Panc1 (cell line): ENCODE measurements at regions not wholly inside any gene's neighbourhood (a gene's known extent, or its start where the extent isn't known, plus 50 kb on each side); places are given as distances from the start of the nearest gene placed in this dataset.

Source experiments
- ATAC-seq: fragments of 200-7000 bp; cut with Tn5 transposase; 2 replicates; pipeline ENCODE4 v1.9.1; 2020; ENCODE audit warnings: mild to moderate bottlenecking, moderate library complexity
- BruUV-seq: library from RNA; stranded (reverse); fragments of 400-500 nt; replicated peaks from 2 replicates; lab custom pipeline; 2021; lab: Mats Ljungman, UMichigan
- CTCF ChIA-PET: fragments of 300-600 bp; sonication (Branson Sonifier 250); formaldehyde crosslinking; loops from one replicate; lab custom pipeline; 2022; ENCODE audit warnings: antibody characterized with exemption; lab: Charles Lee
- POLR2A ChIA-PET: fragments of 300-600 bp; sonication (Branson Sonifier 250); formaldehyde crosslinking; loops from one replicate; lab custom pipeline; 2022; ENCODE audit warnings: antibody characterized with exemption; lab: Charles Lee
- DNase-seq: peaks from one replicate; pipeline ENCODE4 v3.0.0-alpha.2; 2010; ENCODE audit warnings: low read depth, low spot score
- H3K27ac ChIP-seq: 2 replicates; pipeline ENCODE4 v1.5.1; 2011; ENCODE audit warnings: mild to moderate bottlenecking, low read length, inconsistent platforms
- H3K27me3 ChIP-seq: fragments of 200-500 bp; sonication (Bioruptor generic); 2 replicates; pipeline ENCODE4 v1.6.0; 2014; ENCODE audit warnings: low read length, inconsistent platforms; ENCODE audit not compliant: control insufficient read depth, insufficient read depth
- H3K36me3 ChIP-seq: fragments of 200-500 bp; sonication (Bioruptor generic); 2 replicates; pipeline ENCODE4 v1.5.1; 2014; ENCODE audit warnings: inconsistent platforms, mild to moderate bottlenecking, low read length, moderate library complexity; ENCODE audit not compliant: control insufficient read depth, insufficient read depth
- H3K4me1 ChIP-seq: 2 replicates; pipeline ENCODE4 v1.5.1; 2011; ENCODE audit warnings: inconsistent platforms, mild to moderate bottlenecking, low read length, moderate library complexity; ENCODE audit not compliant: control insufficient read depth, insufficient read depth
- H3K4me3 ChIP-seq, 2 experiments: 2 replicates each; pipeline ENCODE4 v1.5.1; 2011 to 2012; ENCODE audit warnings: low read depth in 2 of 2, low read length in 2 of 2, mild to moderate bottlenecking in 2 of 2, inconsistent platforms in 1 of 2, moderate library complexity in 1 of 2
- H3K9me3 ChIP-seq: fragments of 200-500 bp; sonication (Bioruptor generic); 2 replicates; pipeline ENCODE4 v1.5.1; 2014; ENCODE audit warnings: low read depth, mild to moderate bottlenecking, inconsistent platforms, low read length, moderate library complexity; ENCODE audit not compliant: control insufficient read depth, insufficient read depth
- POLR2AphosphoS5 ChIP-seq: IDR thresholded peaks from 2 replicates; pipeline ENCODE4 v1.6.1; 2012; ENCODE audit warnings: mild to moderate bottlenecking, low read depth, low read length, moderate library complexity
- SIN3A ChIP-seq: IDR thresholded peaks from 2 replicates; pipeline ENCODE4 v1.6.1; 2012; ENCODE audit warnings: low read depth, mild to moderate bottlenecking, low read length, moderate library complexity, borderline replicate concordance; ENCODE audit not compliant: insufficient read depth
- TCF7L2 ChIP-seq: IDR thresholded peaks from 2 replicates; pipeline ENCODE4 v1.6.1; 2011; ENCODE audit warnings: mild to moderate bottlenecking, low read depth, low read length, inconsistent platforms
- in situ Hi-C: cut with HindIII; loops from 2 replicates; pipeline ENCODE4 v1.10.0; 2016; ENCODE audit warnings: low sequenced_read_pairs, low pct_unique_long_range_greater_than_20kb
- intact Hi-C: fragments of 100-400 bp; cut with micrococcal nuclease; formaldehyde crosslinking; loops from one replicate; pipeline ENCODE4 v1.10.0; 2022; ENCODE audit not compliant: unreplicated experiment
- TF ChIP-seq, protein P1 (sequence below), 2 experiments: IDR thresholded peaks; 2 replicates each; pipeline ENCODE4 v1.6.1; 2011 to 2012; ENCODE audit warnings: low read depth in 2 of 2, control low read depth in 1 of 2, low read length in 1 of 2, mild to moderate bottlenecking in 1 of 2, moderate library complexity in 1 of 2; ENCODE audit not compliant: insufficient read depth in 1 of 2
- TF ChIP-seq, protein P2 (sequence below): fragments of 450-650 bp; IDR thresholded peaks from 2 replicates; pipeline ENCODE4 v1.5.1; 2017; ENCODE audit warnings: mild to moderate bottlenecking

DNA sequence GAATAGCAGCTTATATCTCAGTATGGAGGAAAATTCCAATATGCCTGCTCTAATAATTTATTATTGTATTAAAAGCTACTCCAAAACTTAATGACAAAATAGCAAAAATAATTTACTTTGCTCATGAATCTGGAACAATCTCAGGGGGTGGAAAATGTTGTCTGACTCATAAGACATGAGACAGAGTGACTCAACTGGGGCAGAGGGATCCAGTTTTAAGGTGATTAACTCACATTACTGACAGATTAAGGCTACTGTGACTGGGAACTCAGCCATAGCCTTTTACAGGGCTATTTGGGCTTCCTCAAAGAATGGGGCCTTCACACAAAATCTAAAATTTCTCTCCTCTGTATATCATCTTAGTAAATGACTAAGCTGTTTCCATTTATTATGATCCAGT is 1172.9 kb downstream of the CDH12 start:
- POLR2A ChIA-PET: no interaction called here
- H3K9me3 ChIP-seq: no peaks in the 10 kb centered on the region
- no peaks in the 10 kb centered on the region for H3K36me3 ChIP-seq
- intact Hi-C loops: no loop called here
- H3K4me3 ChIP-seq: no peak overlapping the region
- ATAC-seq (no peak), DNase-seq (no peak)
- BruUV-seq: no TSS peak
- no peaks in the 10 kb centered on the region for H3K4me1 ChIP-seq
- no peak overlapping the region for H3K27ac ChIP-seq
- CTCF ChIA-PET: no interaction called here
- in situ Hi-C loops: no loop called here
- TF ChIP-seq, protein P1, sequence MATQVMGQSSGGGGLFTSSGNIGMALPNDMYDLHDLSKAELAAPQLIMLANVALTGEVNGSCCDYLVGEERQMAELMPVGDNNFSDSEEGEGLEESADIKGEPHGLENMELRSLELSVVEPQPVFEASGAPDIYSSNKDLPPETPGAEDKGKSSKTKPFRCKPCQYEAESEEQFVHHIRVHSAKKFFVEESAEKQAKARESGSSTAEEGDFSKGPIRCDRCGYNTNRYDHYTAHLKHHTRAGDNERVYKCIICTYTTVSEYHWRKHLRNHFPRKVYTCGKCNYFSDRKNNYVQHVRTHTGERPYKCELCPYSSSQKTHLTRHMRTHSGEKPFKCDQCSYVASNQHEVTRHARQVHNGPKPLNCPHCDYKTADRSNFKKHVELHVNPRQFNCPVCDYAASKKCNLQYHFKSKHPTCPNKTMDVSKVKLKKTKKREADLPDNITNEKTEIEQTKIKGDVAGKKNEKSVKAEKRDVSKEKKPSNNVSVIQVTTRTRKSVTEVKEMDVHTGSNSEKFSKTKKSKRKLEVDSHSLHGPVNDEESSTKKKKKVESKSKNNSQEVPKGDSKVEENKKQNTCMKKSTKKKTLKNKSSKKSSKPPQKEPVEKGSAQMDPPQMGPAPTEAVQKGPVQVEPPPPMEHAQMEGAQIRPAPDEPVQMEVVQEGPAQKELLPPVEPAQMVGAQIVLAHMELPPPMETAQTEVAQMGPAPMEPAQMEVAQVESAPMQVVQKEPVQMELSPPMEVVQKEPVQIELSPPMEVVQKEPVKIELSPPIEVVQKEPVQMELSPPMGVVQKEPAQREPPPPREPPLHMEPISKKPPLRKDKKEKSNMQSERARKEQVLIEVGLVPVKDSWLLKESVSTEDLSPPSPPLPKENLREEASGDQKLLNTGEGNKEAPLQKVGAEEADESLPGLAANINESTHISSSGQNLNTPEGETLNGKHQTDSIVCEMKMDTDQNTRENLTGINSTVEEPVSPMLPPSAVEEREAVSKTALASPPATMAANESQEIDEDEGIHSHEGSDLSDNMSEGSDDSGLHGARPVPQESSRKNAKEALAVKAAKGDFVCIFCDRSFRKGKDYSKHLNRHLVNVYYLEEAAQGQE (IDR thresholded peaks at IDR 0.05; ENCODE audit: insufficient read depth in 1 of 2, low read depth in 2 of 2, low read length in 1 of 2): no peak
- TF ChIP-seq TCF7L2: no peak
- no peak for TF ChIP-seq SIN3A
- TF ChIP-seq, protein P2, sequence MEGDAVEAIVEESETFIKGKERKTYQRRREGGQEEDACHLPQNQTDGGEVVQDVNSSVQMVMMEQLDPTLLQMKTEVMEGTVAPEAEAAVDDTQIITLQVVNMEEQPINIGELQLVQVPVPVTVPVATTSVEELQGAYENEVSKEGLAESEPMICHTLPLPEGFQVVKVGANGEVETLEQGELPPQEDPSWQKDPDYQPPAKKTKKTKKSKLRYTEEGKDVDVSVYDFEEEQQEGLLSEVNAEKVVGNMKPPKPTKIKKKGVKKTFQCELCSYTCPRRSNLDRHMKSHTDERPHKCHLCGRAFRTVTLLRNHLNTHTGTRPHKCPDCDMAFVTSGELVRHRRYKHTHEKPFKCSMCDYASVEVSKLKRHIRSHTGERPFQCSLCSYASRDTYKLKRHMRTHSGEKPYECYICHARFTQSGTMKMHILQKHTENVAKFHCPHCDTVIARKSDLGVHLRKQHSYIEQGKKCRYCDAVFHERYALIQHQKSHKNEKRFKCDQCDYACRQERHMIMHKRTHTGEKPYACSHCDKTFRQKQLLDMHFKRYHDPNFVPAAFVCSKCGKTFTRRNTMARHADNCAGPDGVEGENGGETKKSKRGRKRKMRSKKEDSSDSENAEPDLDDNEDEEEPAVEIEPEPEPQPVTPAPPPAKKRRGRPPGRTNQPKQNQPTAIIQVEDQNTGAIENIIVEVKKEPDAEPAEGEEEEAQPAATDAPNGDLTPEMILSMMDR: no peak
- no peak for TF ChIP-seq POLR2AphosphoS5
- H3K27me3 ChIP-seq: no peaks in the 10 kb centered on the region

GRCh38 chr5:21678526-21678925 is 1174.6 kb downstream of the CDH12 start:
- H3K4me1 ChIP-seq: no peaks in the 10 kb centered on the region
- POLR2A ChIA-PET: no interaction called here
- no TSS peak for BruUV-seq
- CTCF ChIA-PET: no interaction called here
- DNase-seq: no peak
- intact Hi-C loops: no loop called here
- TF ChIP-seq TCF7L2: no peak
- TF ChIP-seq SIN3A: no peak
- TF ChIP-seq, protein P1 (IDR thresholded peaks at IDR 0.05; ENCODE audit: insufficient read depth in 1 of 2, low read depth in 2 of 2, low read length in 1 of 2): no peak
- TF ChIP-seq POLR2AphosphoS5: no peak
- TF ChIP-seq, protein P2: no peak
- in situ Hi-C loops: no loop called here
- no peak overlapping the region for H3K27ac ChIP-seq
- H3K9me3 ChIP-seq: no peaks in the 10 kb centered on the region
- ATAC-seq: no peak
- H3K27me3 ChIP-seq: no peaks in the 10 kb centered on the region
- no peaks in the 10 kb centered on the region for H3K36me3 ChIP-seq
- H3K4me3 ChIP-seq: no peak overlapping the region
